ENCODE measurements at regions not wholly inside any gene's neighbourhood (a gene's known extent, or its start where the extent isn't known, plus 50 kb on each side); places are given as distances from the start of the nearest gene placed in this dataset.

DNA sequence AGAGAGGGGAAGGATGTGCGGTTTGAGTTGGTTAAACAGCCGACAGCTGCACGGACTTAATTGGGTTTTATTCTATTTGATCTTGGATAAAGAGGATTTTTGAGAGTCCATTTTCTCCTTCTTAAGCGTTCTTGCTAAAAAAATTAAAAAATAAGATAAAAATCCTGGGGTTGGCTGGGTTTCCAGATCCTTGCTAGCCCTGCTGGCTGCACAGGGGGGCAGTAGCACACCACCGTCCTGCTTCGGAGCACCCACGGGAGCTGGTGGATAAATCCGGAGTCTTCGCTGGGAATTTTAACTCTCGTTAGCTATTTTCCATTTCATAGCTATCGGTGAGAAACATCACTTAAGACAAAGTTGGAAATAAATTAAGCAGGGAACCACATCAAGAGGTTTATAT lies 792.0 kb downstream of the TYW1 start:
- Histone ChIP-seq H3F3A (replicated peaks; ENCODE audit: low read depth) (no peaks in the 10 kb centered on the region), H3K4me3 (no peak overlapping the region), H3K4me1 (ENCODE audit: insufficient read depth) (no peaks in the 10 kb centered on the region), H2AFZ (no peak overlapping the region), H3K79me2 (replicated peaks; ENCODE audit: insufficient read depth) (no peaks in the 10 kb centered on the region), H3K36me3 (ENCODE audit: insufficient read depth) (0 out of 2 replicates have a peak, but pooled peaks cover 3% of the 10 kb centered on the region), H4K20me1 (replicated peaks; ENCODE audit: insufficient read depth) (no peaks in the 10 kb centered on the region), H3K4me2 (no peak overlapping the region), H3K9me2 (ENCODE audit: insufficient read depth) (no peaks in the 10 kb centered on the region), H3K27ac (ENCODE audit: low read depth) (no peak overlapping the region), H3K27me3 (ENCODE audit: insufficient read depth) (no peaks in the 10 kb centered on the region)
- ATAC-seq (no peak), DNase-seq (ENCODE audit: low spot score) (no peak)
- no peaks in the 10 kb centered on the region for H3K4me1 Mint-ChIP-seq
- no peak overlapping the region for H3K4me3 Mint-ChIP-seq
- peaks cover 6% of the 10 kb centered on the region for H3K27me3 Mint-ChIP-seq (ENCODE audit: insufficient read depth, low read depth, poor library complexity)
- peaks cover 60% of the 10 kb centered on the region for H3K36me3 Mint-ChIP-seq (ENCODE audit: low read depth)
- peaks cover 99% of the 10 kb centered on the region for H3K9me3 Mint-ChIP-seq
- no peak overlapping the region for H3K27ac Mint-ChIP-seq
- TF ChIP-seq, protein P1, sequence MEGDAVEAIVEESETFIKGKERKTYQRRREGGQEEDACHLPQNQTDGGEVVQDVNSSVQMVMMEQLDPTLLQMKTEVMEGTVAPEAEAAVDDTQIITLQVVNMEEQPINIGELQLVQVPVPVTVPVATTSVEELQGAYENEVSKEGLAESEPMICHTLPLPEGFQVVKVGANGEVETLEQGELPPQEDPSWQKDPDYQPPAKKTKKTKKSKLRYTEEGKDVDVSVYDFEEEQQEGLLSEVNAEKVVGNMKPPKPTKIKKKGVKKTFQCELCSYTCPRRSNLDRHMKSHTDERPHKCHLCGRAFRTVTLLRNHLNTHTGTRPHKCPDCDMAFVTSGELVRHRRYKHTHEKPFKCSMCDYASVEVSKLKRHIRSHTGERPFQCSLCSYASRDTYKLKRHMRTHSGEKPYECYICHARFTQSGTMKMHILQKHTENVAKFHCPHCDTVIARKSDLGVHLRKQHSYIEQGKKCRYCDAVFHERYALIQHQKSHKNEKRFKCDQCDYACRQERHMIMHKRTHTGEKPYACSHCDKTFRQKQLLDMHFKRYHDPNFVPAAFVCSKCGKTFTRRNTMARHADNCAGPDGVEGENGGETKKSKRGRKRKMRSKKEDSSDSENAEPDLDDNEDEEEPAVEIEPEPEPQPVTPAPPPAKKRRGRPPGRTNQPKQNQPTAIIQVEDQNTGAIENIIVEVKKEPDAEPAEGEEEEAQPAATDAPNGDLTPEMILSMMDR (conservative IDR thresholded peaks at IDR 0.05; ENCODE audit: low read depth in 2 of 2), result 0 out of 4 replicates have a peak, but pooled peaks of 1 of the 2 experiments have one; percentile 8
- TF ChIP-seq EZH2phosphoT487 (IDR thresholded peaks at IDR 0.05; ENCODE audit: unreplicated experiment) (no peak), ZNF331 (CRISPR knock-in tag; IDR thresholded peaks at IDR 0.05; ENCODE audit: low read depth) (no peak)

DNA sequence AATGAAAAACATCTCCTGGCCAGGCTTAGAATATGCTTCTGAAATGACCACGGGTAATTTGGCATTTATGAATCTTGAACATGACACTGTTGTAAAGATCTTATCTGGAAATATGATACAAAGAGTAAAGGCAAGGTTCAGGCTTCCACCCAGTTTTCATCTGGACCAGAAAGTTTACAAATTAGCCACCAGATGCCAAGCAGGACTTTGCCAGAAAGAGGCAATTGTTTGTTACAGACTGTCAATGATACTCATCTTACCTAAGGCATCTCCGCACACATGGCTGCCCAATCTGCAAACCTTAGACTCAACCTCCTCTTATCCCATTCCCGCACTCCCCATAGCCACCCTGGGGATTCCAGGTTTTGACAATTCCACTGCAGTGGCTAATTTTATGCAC lies 795.3 kb downstream of the TYW1 start:
- no peaks in the 10 kb centered on the region for H3K27me3 ChIP-seq (ENCODE audit: insufficient read depth)
- H3K4me1 Mint-ChIP-seq, result no peaks in the 10 kb centered on the region
- no peaks in the 10 kb centered on the region for H3K36me3 ChIP-seq (ENCODE audit: insufficient read depth)
- peaks cover 9% of the 10 kb centered on the region for H3K27me3 Mint-ChIP-seq (ENCODE audit: insufficient read depth, low read depth, poor library complexity)
- H2AFZ ChIP-seq, result no peak overlapping the region
- no peaks in the 10 kb centered on the region for H3K79me2 ChIP-seq (replicated peaks; ENCODE audit: insufficient read depth)
- no peaks in the 10 kb centered on the region for H4K20me1 ChIP-seq (replicated peaks; ENCODE audit: insufficient read depth)
- no peak for ATAC-seq
- no peak overlapping the region for H3K4me3 ChIP-seq
- peaks cover 56% of the 10 kb centered on the region for H3K36me3 Mint-ChIP-seq (ENCODE audit: low read depth)
- H3F3A ChIP-seq (replicated peaks; ENCODE audit: low read depth), result no peaks in the 10 kb centered on the region
- H3K9me2 ChIP-seq (ENCODE audit: insufficient read depth), result no peaks in the 10 kb centered on the region
- no peak overlapping the region for H3K4me3 Mint-ChIP-seq
- H3K27ac Mint-ChIP-seq, result no peak overlapping the region
- peaks cover 100% of the 10 kb centered on the region for H3K9me3 Mint-ChIP-seq
- H3K4me1 ChIP-seq (ENCODE audit: insufficient read depth), result no peaks in the 10 kb centered on the region
- H3K27ac ChIP-seq (ENCODE audit: low read depth), result no peak overlapping the region
- no peak overlapping the region for H3K4me2 ChIP-seq
- no peak for DNase-seq (ENCODE audit: low spot score)
- TF ChIP-seq EZH2 (IDR thresholded peaks at IDR 0.05; ENCODE audit: low read depth, unreplicated experiment), result no peak
- no peak for TF ChIP-seq POLR2AphosphoS5 (IDR thresholded peaks at IDR 0.05; ENCODE audit: low read depth)
- TF ChIP-seq JUNB (IDR thresholded peaks at IDR 0.05; ENCODE audit: unreplicated experiment), result no peak
- no peak for TF ChIP-seq STAT1 (IDR thresholded peaks at IDR 0.05; ENCODE audit: unreplicated experiment)
- no peak for TF ChIP-seq ZNF331 (CRISPR knock-in tag; IDR thresholded peaks at IDR 0.05; ENCODE audit: low read depth)
- no peak for TF ChIP-seq ZNF114 (CRISPR knock-in tag; IDR thresholded peaks at IDR 0.05)
- TF ChIP-seq, protein P2, sequence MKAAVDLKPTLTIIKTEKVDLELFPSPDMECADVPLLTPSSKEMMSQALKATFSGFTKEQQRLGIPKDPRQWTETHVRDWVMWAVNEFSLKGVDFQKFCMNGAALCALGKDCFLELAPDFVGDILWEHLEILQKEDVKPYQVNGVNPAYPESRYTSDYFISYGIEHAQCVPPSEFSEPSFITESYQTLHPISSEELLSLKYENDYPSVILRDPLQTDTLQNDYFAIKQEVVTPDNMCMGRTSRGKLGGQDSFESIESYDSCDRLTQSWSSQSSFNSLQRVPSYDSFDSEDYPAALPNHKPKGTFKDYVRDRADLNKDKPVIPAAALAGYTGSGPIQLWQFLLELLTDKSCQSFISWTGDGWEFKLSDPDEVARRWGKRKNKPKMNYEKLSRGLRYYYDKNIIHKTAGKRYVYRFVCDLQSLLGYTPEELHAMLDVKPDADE (IDR thresholded peaks at IDR 0.05), result no peak
- TF ChIP-seq, protein P1 (conservative IDR thresholded peaks at IDR 0.05; ENCODE audit: low read depth in 2 of 2), result no peak
- TF ChIP-seq, protein P3, sequence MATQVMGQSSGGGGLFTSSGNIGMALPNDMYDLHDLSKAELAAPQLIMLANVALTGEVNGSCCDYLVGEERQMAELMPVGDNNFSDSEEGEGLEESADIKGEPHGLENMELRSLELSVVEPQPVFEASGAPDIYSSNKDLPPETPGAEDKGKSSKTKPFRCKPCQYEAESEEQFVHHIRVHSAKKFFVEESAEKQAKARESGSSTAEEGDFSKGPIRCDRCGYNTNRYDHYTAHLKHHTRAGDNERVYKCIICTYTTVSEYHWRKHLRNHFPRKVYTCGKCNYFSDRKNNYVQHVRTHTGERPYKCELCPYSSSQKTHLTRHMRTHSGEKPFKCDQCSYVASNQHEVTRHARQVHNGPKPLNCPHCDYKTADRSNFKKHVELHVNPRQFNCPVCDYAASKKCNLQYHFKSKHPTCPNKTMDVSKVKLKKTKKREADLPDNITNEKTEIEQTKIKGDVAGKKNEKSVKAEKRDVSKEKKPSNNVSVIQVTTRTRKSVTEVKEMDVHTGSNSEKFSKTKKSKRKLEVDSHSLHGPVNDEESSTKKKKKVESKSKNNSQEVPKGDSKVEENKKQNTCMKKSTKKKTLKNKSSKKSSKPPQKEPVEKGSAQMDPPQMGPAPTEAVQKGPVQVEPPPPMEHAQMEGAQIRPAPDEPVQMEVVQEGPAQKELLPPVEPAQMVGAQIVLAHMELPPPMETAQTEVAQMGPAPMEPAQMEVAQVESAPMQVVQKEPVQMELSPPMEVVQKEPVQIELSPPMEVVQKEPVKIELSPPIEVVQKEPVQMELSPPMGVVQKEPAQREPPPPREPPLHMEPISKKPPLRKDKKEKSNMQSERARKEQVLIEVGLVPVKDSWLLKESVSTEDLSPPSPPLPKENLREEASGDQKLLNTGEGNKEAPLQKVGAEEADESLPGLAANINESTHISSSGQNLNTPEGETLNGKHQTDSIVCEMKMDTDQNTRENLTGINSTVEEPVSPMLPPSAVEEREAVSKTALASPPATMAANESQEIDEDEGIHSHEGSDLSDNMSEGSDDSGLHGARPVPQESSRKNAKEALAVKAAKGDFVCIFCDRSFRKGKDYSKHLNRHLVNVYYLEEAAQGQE (IDR thresholded peaks at IDR 0.05; ENCODE audit: unreplicated experiment), result no peak
